ENCODE measurements at regions not wholly inside any gene's neighbourhood (a gene's known extent, or its start where the extent isn't known, plus 50 kb on each side); places are given as distances from the start of the nearest gene placed in this dataset.

DNA sequence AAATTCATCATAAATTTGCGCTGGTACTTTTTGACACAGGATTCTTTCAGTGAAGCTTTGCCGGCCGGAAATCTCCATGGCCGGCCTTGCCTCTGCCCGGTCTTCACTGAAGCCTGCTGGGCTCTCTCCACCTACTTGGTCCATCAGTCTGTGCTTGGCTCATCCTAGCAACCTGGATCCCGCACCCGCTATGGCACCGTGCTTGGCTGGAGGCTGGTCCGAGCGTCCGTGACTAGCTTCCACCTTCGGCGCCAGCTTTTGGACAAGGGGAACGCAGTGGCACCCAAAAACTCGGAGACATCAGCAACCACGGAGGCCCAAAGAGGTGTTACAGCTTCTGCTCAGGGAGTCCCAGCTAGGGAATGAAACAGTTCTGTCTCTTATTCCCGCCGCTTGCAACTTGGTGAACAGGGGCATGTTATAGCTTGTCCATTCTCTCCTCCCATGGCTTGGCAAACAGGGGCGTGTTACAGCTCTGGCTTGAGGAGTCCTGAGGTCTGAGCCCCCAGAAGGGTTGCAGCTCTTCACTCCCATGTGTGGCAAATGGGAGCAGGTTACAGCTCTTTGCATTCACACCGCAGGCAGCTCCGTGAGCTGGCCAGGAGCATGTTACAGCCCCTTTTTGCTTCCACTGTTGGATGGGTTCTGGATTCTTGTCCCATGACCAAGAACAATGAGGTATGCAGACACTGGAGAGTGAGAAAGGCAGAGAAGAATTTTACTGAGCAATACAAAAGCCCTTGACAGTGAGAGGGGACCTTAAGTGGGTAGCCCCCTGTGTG is 204.2 kb downstream of the DIPK2A start:
- no peak for TF ChIP-seq POLR2A (IDR thresholded peaks at IDR 0.05)
- TF ChIP-seq, protein P1, sequence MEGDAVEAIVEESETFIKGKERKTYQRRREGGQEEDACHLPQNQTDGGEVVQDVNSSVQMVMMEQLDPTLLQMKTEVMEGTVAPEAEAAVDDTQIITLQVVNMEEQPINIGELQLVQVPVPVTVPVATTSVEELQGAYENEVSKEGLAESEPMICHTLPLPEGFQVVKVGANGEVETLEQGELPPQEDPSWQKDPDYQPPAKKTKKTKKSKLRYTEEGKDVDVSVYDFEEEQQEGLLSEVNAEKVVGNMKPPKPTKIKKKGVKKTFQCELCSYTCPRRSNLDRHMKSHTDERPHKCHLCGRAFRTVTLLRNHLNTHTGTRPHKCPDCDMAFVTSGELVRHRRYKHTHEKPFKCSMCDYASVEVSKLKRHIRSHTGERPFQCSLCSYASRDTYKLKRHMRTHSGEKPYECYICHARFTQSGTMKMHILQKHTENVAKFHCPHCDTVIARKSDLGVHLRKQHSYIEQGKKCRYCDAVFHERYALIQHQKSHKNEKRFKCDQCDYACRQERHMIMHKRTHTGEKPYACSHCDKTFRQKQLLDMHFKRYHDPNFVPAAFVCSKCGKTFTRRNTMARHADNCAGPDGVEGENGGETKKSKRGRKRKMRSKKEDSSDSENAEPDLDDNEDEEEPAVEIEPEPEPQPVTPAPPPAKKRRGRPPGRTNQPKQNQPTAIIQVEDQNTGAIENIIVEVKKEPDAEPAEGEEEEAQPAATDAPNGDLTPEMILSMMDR (IDR thresholded peaks at IDR 0.05), result no peak
- TF ChIP-seq POLR2AphosphoS5 (IDR thresholded peaks at IDR 0.05), result no peak

Measured in sigmoid colon (tissue), 4 donors.